ENCODE measurements at regions not wholly inside any gene's neighbourhood (a gene's known extent, or its start where the extent isn't known, plus 50 kb on each side); places are given as distances from the start of the nearest gene placed in this dataset.
A peak's percentile ranks its signal among the peaks of the same experiment; 100 is the strongest.

- Mint-ChIP-seq H3K27ac (no peak overlapping the region), H3K4me3 (no peak overlapping the region), H3K36me3 (ENCODE audit: low read depth) (peaks cover under 1% of the 10 kb centered on the region), H3K9me3 (peaks cover 11% of the 10 kb centered on the region), H3K4me1 (peaks cover 20% of the 10 kb centered on the region), H3K27me3 (ENCODE audit: low read depth, poor library complexity) (peaks cover 4% of the 10 kb centered on the region)
- DNase-seq: peak; percentile 14
- TF ChIP-seq, protein P1, sequence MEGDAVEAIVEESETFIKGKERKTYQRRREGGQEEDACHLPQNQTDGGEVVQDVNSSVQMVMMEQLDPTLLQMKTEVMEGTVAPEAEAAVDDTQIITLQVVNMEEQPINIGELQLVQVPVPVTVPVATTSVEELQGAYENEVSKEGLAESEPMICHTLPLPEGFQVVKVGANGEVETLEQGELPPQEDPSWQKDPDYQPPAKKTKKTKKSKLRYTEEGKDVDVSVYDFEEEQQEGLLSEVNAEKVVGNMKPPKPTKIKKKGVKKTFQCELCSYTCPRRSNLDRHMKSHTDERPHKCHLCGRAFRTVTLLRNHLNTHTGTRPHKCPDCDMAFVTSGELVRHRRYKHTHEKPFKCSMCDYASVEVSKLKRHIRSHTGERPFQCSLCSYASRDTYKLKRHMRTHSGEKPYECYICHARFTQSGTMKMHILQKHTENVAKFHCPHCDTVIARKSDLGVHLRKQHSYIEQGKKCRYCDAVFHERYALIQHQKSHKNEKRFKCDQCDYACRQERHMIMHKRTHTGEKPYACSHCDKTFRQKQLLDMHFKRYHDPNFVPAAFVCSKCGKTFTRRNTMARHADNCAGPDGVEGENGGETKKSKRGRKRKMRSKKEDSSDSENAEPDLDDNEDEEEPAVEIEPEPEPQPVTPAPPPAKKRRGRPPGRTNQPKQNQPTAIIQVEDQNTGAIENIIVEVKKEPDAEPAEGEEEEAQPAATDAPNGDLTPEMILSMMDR (IDR thresholded peaks at IDR 0.05): no peak
Observed at GRCh38 chr4:152189451-152190179, 346.3 kb downstream of the FBXW7 start.

GRCh38 chr4:152188801-152189200, 347.1 kb downstream of the FBXW7 start:
- no peak for DNase-seq
- H3K27me3 Mint-ChIP-seq (ENCODE audit: low read depth, poor library complexity): peaks cover 4% of the 10 kb centered on the region
- no peak overlapping the region for H3K27ac Mint-ChIP-seq
- no peak overlapping the region for H3K4me3 Mint-ChIP-seq
- peaks cover 20% of the 10 kb centered on the region for H3K4me1 Mint-ChIP-seq
- H3K36me3 Mint-ChIP-seq (ENCODE audit: low read depth): peaks cover 6% of the 10 kb centered on the region
- peaks cover 13% of the 10 kb centered on the region for H3K9me3 Mint-ChIP-seq
- TF ChIP-seq, protein P1 (IDR thresholded peaks at IDR 0.05): no peak

GRCh38 chr4:152187693-152188092, 348.2 kb downstream of the FBXW7 start:
- Mint-ChIP-seq H3K27ac (no peak overlapping the region), H3K27me3 (ENCODE audit: low read depth, poor library complexity) (peaks cover 4% of the 10 kb centered on the region), H3K9me3 (peaks cover 17% of the 10 kb centered on the region), H3K4me3 (no peak overlapping the region), H3K36me3 (ENCODE audit: low read depth) (peaks cover 6% of the 10 kb centered on the region), H3K4me1 (peaks cover 20% of the 10 kb centered on the region)
- no peak for DNase-seq
- TF ChIP-seq, protein P1 (IDR thresholded peaks at IDR 0.05): no peak

GRCh38 chr4:152185786-152186550, 349.9 kb downstream of the FBXW7 start:
- peaks cover 20% of the 10 kb centered on the region for H3K4me1 Mint-ChIP-seq
- H3K4me3 Mint-ChIP-seq: no peak overlapping the region
- TF ChIP-seq, protein P1 (IDR thresholded peaks at IDR 0.05): no peak
- peaks cover 6% of the 10 kb centered on the region for H3K36me3 Mint-ChIP-seq (ENCODE audit: low read depth)
- peaks cover 4% of the 10 kb centered on the region for H3K27me3 Mint-ChIP-seq (ENCODE audit: low read depth, poor library complexity)
- H3K27ac Mint-ChIP-seq: no peak overlapping the region
- H3K9me3 Mint-ChIP-seq: peaks cover 17% of the 10 kb centered on the region
- DNase-seq: no peak

GRCh38 chr4:152181150-152181549, 354.7 kb downstream of the FBXW7 start:
- H3K4me1 Mint-ChIP-seq: no peaks in the 10 kb centered on the region
- H3K36me3 Mint-ChIP-seq (ENCODE audit: low read depth): peaks cover 6% of the 10 kb centered on the region
- H3K27ac Mint-ChIP-seq: no peak overlapping the region
- peaks cover 17% of the 10 kb centered on the region for H3K9me3 Mint-ChIP-seq
- peaks cover 4% of the 10 kb centered on the region for H3K27me3 Mint-ChIP-seq (ENCODE audit: low read depth, poor library complexity)
- TF ChIP-seq, protein P1 (IDR thresholded peaks at IDR 0.05): no peak
- H3K4me3 Mint-ChIP-seq: no peak overlapping the region
- no peak for DNase-seq

Data from nephron progenitor cell (in vitro differentiated cells).